WTC11 (cell line): ENCODE measurements at regions not wholly inside any gene's neighbourhood (a gene's known extent, or its start where the extent isn't known, plus 50 kb on each side); places are given as distances from the start of the nearest gene placed in this dataset.

Source experiments
- ATAC-seq: fragments of 200-7000 bp; cut with Tn5 transposase; 2 replicates; pipeline ENCODE4 v1.10.0; 2021; ENCODE audit warnings: mild to moderate bottlenecking, moderate library complexity
- CTCF ChIA-PET: fragments of 300-600 bp; sonication (Branson Sonifier 250); formaldehyde crosslinking; loops from one replicate; lab custom pipeline; 2021; ENCODE audit warnings: antibody characterized with exemption; lab: Charles Lee
- POLR2A ChIA-PET: fragments of 350-600 bp; sonication (Branson Sonifier 250); formaldehyde crosslinking; loops from one replicate; lab custom pipeline; 2021; ENCODE audit warnings: antibody characterized with exemption; lab: Charles Lee
- DNase-seq: peaks from one replicate; pipeline ENCODE4 v3.0.0; 2021; ENCODE audit warnings: low spot score
- H3K27ac Mint-ChIP-seq: 2 replicates; pipeline ENCODE4 v1.8.0; 2021; ENCODE audit warnings: mixed read lengths
- H3K27me3 Mint-ChIP-seq: 2 replicates; pipeline ENCODE4 v1.8.0; 2021; ENCODE audit warnings: low read depth, mild to moderate bottlenecking, moderate library complexity, mixed read lengths
- H3K36me3 Mint-ChIP-seq: 2 replicates; pipeline ENCODE4 v1.8.0; 2021; ENCODE audit warnings: mixed read lengths
- H3K4me1 Mint-ChIP-seq: 2 replicates; pipeline ENCODE4 v1.8.0; 2022; ENCODE audit warnings: mixed read lengths
- H3K4me3 Mint-ChIP-seq: 2 replicates; pipeline ENCODE4 v1.8.0; 2021; ENCODE audit warnings: mild to moderate bottlenecking, moderate library complexity, mixed read lengths
- H3K9me3 Mint-ChIP-seq: 2 replicates; pipeline ENCODE4 v1.8.0; 2021; ENCODE audit warnings: mixed read lengths
- ATF1 ChIP-seq: sonication (generic); formaldehyde crosslinking; IDR thresholded peaks from 2 replicates; pipeline ENCODE4 v1.8.1; 2023; ENCODE audit warnings: mild to moderate bottlenecking, moderate library complexity, missing genetic modification reagents
- CBFB ChIP-seq: sonication (generic); formaldehyde crosslinking; IDR thresholded peaks from 2 replicates; pipeline ENCODE4 v1.8.1; 2022; ENCODE audit warnings: mild to moderate bottlenecking, low read depth, missing genetic modification reagents
- CTCF ChIP-seq: fragments of 200-600 bp; IDR thresholded peaks from 2 replicates; pipeline ENCODE4 v1.8.0; 2022; ENCODE audit warnings: antibody characterized with exemption
- ESRRA ChIP-seq: sonication (generic); formaldehyde crosslinking; IDR thresholded peaks from 2 replicates; pipeline ENCODE4 v1.8.1; 2022; ENCODE audit warnings: mild to moderate bottlenecking, missing genetic modification reagents, borderline replicate concordance
- FOXJ3 ChIP-seq: sonication (generic); formaldehyde crosslinking; IDR thresholded peaks from 2 replicates; pipeline ENCODE4 v1.9.0; 2021; ENCODE audit warnings: missing genetic modification reagents, mild to moderate bottlenecking, borderline replicate concordance
- GRHL2 ChIP-seq: fragments of 250-450 bp; sonication (Bioruptor Pico); IDR thresholded peaks from 2 replicates; pipeline ENCODE4 v1.8.0; 2022; ENCODE audit warnings: mild to moderate bottlenecking, moderate library complexity; ENCODE audit not compliant: insufficient replicate concordance, severe bottlenecking
- IRF2 ChIP-seq: sonication (generic); formaldehyde crosslinking; IDR thresholded peaks from 2 replicates; pipeline ENCODE4 v1.8.0; 2022; ENCODE audit warnings: low read depth, missing genetic modification reagents, borderline replicate concordance
- KAT7 ChIP-seq: sonication (generic); formaldehyde crosslinking; IDR thresholded peaks from 2 replicates; pipeline ENCODE4 v1.8.1; 2023; ENCODE audit warnings: missing genetic modification reagents, mild to moderate bottlenecking, borderline replicate concordance
- MXD4 ChIP-seq: fragments of 250-450 bp; sonication (Bioruptor Pico); IDR thresholded peaks from 2 replicates; pipeline ENCODE4 v1.8.0; 2021; ENCODE audit warnings: mild to moderate bottlenecking, moderate library complexity, borderline replicate concordance
- MYBL2 ChIP-seq: sonication (generic); formaldehyde crosslinking; IDR thresholded peaks from 2 replicates; pipeline ENCODE4 v1.8.1; 2023; ENCODE audit warnings: mild to moderate bottlenecking, moderate library complexity, missing genetic modification reagents
- NFATC4 ChIP-seq: fragments of 250-450 bp; sonication (Bioruptor Pico); IDR thresholded peaks from 2 replicates; pipeline ENCODE4 v1.9.0; 2021; ENCODE audit warnings: mild to moderate bottlenecking
- PREB ChIP-seq: sonication (generic); formaldehyde crosslinking; IDR thresholded peaks from 2 replicates; pipeline ENCODE4 v1.8.1; 2022; ENCODE audit warnings: mild to moderate bottlenecking, missing genetic modification reagents, moderate library complexity, borderline replicate concordance
- PRRX2 ChIP-seq: fragments of 250-450 bp; sonication (Bioruptor Pico); IDR thresholded peaks from 2 replicates; pipeline ENCODE4 v1.8.0; 2021; ENCODE audit warnings: mild to moderate bottlenecking
- RELA ChIP-seq: sonication (generic); formaldehyde crosslinking; IDR thresholded peaks from 2 replicates; pipeline ENCODE4 v1.8.1; 2022; ENCODE audit warnings: missing genetic modification reagents, mild to moderate bottlenecking, borderline replicate concordance
- SP1 ChIP-seq: sonication (generic); formaldehyde crosslinking; conservative IDR thresholded peaks from 2 replicates; pipeline ENCODE4 v1.8.1; 2022; ENCODE audit warnings: missing genetic modification reagents
- TCF7 ChIP-seq: sonication (generic); formaldehyde crosslinking; IDR thresholded peaks from 2 replicates; pipeline ENCODE4 v1.8.0; 2022; ENCODE audit warnings: mild to moderate bottlenecking, low read depth, missing genetic modification reagents, moderate library complexity
- TP53 ChIP-seq: sonication (generic); formaldehyde crosslinking; IDR thresholded peaks from 2 replicates; pipeline ENCODE4 v1.8.1; 2023; ENCODE audit warnings: mild to moderate bottlenecking, missing genetic modification reagents
- USF1 ChIP-seq: sonication (generic); formaldehyde crosslinking; IDR thresholded peaks from 2 replicates; pipeline ENCODE4 v1.8.0; 2022; ENCODE audit warnings: mild to moderate bottlenecking, missing genetic modification reagents
- ZBTB21 ChIP-seq: sonication (generic); formaldehyde crosslinking; IDR thresholded peaks from 2 replicates; pipeline ENCODE4 v1.8.1; 2023; ENCODE audit warnings: mild to moderate bottlenecking, missing genetic modification reagents, borderline replicate concordance
- ZMAT4 ChIP-seq: fragments of 250-450 bp; sonication (Bioruptor Pico); IDR thresholded peaks from 2 replicates; pipeline ENCODE4 v1.9.0; 2021; ENCODE audit warnings: mild to moderate bottlenecking
- ZNF138 ChIP-seq: sonication (generic); formaldehyde crosslinking; conservative IDR thresholded peaks from 2 replicates; pipeline ENCODE4 v1.8.1; 2022; ENCODE audit warnings: mild to moderate bottlenecking, moderate library complexity, missing genetic modification reagents
- ZNF416 ChIP-seq: fragments of 250-450 bp; sonication (Bioruptor Pico); IDR thresholded peaks from 2 replicates; pipeline ENCODE4 v1.9.0; 2021; ENCODE audit warnings: mild to moderate bottlenecking, inconsistent platforms
- ZNF423 ChIP-seq: fragments of 250-450 bp; sonication (Bioruptor Pico); IDR thresholded peaks from 2 replicates; pipeline ENCODE4 v2.1.2; 2022; ENCODE audit warnings: mild to moderate bottlenecking, moderate library complexity
- ZNF425 ChIP-seq: fragments of 250-450 bp; sonication (Bioruptor Pico); conservative IDR thresholded peaks from 2 replicates; pipeline ENCODE4 v1.9.0; 2021; ENCODE audit warnings: mild to moderate bottlenecking
- TF ChIP-seq, protein P1 (sequence below): sonication (generic); formaldehyde crosslinking; conservative IDR thresholded peaks from 2 replicates; pipeline ENCODE4 v1.8.1; 2022; ENCODE audit warnings: mild to moderate bottlenecking, missing genetic modification reagents

DNA sequence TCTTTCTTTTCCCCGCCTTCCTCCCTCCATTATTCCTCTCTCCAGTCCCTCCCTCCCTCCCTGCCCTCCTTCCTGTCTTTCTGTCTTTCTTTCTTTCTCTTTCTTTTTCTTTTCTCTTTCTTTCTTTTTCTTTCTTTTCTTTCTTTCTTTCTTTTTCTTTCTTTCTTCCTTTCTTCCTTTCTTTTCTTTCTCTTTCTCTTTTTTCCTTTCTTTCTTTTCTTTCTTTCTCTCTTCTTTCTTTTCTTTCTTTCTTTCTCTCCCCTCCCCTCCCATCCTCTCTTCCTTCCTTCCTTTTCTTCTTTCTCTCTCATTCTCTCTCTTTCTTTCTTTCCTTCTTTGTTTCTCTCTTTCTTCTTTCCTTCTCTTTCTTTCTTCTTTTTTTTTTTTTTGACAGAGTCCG is 402.2 kb upstream of the PLXNA2 start (continued):
- TF ChIP-seq ZBTB21, result no peak
- TF ChIP-seq SP1 (CRISPR knock-in tag), result no peak
- TF ChIP-seq FOXJ3 (CRISPR knock-in tag), result no peak
- TF ChIP-seq CBFB (CRISPR knock-in tag), result no peak
- no peak for TF ChIP-seq TCF7 (CRISPR knock-in tag)
- no peak for TF ChIP-seq CTCF
- TF ChIP-seq IRF2 (CRISPR knock-in tag), result no peak
- no peak for TF ChIP-seq ZNF416 (CRISPR knock-in tag)
- TF ChIP-seq USF1, result no peak
- TF ChIP-seq ZNF138 (CRISPR knock-in tag), result no peak
- no peak for TF ChIP-seq ZNF423 (CRISPR knock-in tag)
- no peak for TF ChIP-seq TP53
- TF ChIP-seq ESRRA (CRISPR knock-in tag), result no peak
- no peak for TF ChIP-seq ZMAT4

DNA sequence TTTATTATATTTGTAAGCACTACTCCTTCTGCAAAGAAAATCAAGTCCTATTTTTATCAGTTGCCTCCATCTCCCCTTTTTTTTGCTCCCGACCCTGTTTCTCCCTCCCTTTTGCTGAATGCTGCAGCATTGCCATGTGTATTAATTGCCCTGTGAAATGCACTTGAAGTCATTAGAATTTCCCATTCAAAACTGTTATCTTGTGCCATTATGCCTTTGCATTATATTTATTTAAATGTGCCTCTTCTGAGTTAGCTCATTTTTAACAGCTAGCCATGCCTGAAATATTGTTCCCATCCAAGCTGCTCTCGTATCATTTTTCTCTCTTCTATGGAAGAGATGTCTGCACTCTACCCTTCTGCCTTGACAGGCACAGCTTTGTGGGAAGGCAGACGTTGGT is 404.0 kb upstream of the PLXNA2 start:
- TF ChIP-seq MYBL2 (CRISPR knock-in tag) (no peak), MXD4 (CRISPR knock-in tag) (no peak), PREB (CRISPR knock-in tag) (no peak), ZNF423 (CRISPR knock-in tag) (no peak), KAT7 (CRISPR knock-in tag) (no peak), RELA (CRISPR knock-in tag) (no peak), ZNF425 (CRISPR knock-in tag) (no peak), NFATC4 (CRISPR knock-in tag) (no peak), ATF1 (CRISPR knock-in tag) (no peak), GRHL2 (CRISPR knock-in tag) (no peak), PRRX2 (no peak)
- TF ChIP-seq, protein P1, sequence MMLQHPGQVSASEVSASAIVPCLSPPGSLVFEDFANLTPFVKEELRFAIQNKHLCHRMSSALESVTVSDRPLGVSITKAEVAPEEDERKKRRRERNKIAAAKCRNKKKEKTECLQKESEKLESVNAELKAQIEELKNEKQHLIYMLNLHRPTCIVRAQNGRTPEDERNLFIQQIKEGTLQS, result no peak
- ChIA-PET CTCF (no interaction called here), POLR2A (no interaction called here)
- H3K27me3 Mint-ChIP-seq, result no peaks in the 10 kb centered on the region; the same call in 1 of the 2 replicates
- DNase-seq (no peak), ATAC-seq (no peak)
- H3K9me3 Mint-ChIP-seq, result peaks cover 7% of the 10 kb centered on the region; the same call in 1 of the 2 replicates
- H3K36me3 Mint-ChIP-seq, result no peaks in the 10 kb centered on the region; the same call in 1 of the 2 replicates
- no peak overlapping the region for H3K27ac Mint-ChIP-seq
- peaks cover 23% of the 10 kb centered on the region for H3K4me1 Mint-ChIP-seq
- no peak overlapping the region for H3K4me3 Mint-ChIP-seq
